Uterus (tissue), 3 donors: ENCODE measurements at regions not wholly inside any gene's neighbourhood (a gene's known extent, or its start where the extent isn't known, plus 50 kb on each side); places are given as distances from the start of the nearest gene placed in this dataset.
A peak's percentile ranks its signal among the peaks of the same experiment; 100 is the strongest.

ENCODE experiments used
- DNase-seq, 2 donors: peaks; one replicate each; pipeline ENCODE4 v3.0.0-alpha.2; 2019 to 2020
- H3K27ac ChIP-seq, 2 donors: fragments of 200-600 bp; sonication (generic); 1 replicate in 1 of 2; 2 replicates in 1 of 2; pipeline ENCODE4 v1.5.1; 2016 to 2018
- H3K27me3 ChIP-seq, 2 donors: fragments of 200-600 bp; sonication (generic); one replicate each; pipeline ENCODE4 v1.5.1; 2018 to 2019; ENCODE audit warnings: control low read depth in 1 of 2
- H3K36me3 ChIP-seq, 2 donors: fragments of 200-600 bp; sonication (generic); one replicate each; pipeline ENCODE4 v1.5.1; 2019; ENCODE audit warnings: control low read depth in 1 of 2
- H3K4me1 ChIP-seq, 2 donors: fragments of 200-600 bp; sonication (generic); one replicate each; pipeline ENCODE4 v1.5.1; 2018 to 2019; ENCODE audit warnings: control low read depth in 1 of 2
- H3K4me3 ChIP-seq, 2 donors: fragments of 200-600 bp; sonication (generic); 1 replicate in 1 of 2; 2 replicates in 1 of 2; pipeline ENCODE4 v1.5.1; 2018 to 2019; ENCODE audit warnings: mild to moderate bottlenecking in 1 of 2
- H3K9me3 ChIP-seq, 2 donors: fragments of 200-600 bp; sonication (generic); one replicate each; pipeline ENCODE4 v1.5.1; 2019; ENCODE audit warnings: control low read depth in 1 of 2
- POLR2A ChIP-seq, 2 donors: fragments of 450-650 bp; IDR thresholded peaks; one replicate each; pipeline ENCODE4 v1.6.1; 2016; ENCODE audit warnings: antibody characterized with exemption in 2 of 2, mild to moderate bottlenecking in 1 of 2, moderate library complexity in 1 of 2
- intact Hi-C: fragments of 100-400 bp; cut with DNase I; formaldehyde crosslinking; loops from one replicate; pipeline ENCODE4 v1.15.1; 2023; ENCODE audit warnings: low total_unique reads
- TF ChIP-seq, protein P1 (sequence below), 4 experiments: fragments of 200-600 bp in 2 of 4; fragments of 450-650 bp in 2 of 4; sonication (generic) in 2 of 4; IDR thresholded peaks; one replicate each; pipeline ENCODE4 v1.5.1; 2016 to 2019; ENCODE audit warnings: antibody characterized with exemption in 4 of 4, mild to moderate bottlenecking in 2 of 4, moderate library complexity in 1 of 4
- donor health status: DM: yes; HTN: yes; CAD: no.

GRCh38 chr13:50636007-50636704 lies 207.3 kb downstream of the DLEU7 start:
- intact Hi-C loops, result no loop called here

DNA sequence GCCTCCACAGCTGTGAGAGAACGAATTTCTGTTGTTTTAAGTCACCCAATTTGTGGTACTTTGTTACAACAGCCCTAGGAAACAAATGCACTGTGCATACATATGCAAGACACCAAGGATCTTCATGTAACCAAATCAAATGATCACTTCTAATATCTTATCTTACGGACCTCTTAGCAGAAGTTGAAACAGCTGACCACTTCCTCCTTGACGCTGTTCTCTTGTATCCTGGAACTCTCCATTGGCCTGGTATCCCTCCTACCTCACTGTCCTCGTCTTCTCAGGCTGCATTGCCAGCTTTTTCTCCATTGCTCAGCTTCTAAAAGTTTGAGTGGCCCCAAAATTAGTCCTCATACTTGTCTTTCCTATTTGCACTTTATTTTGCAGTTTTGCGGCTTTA lies 200.4 kb downstream of the DLEU7 start:
- H3K27me3 ChIP-seq, result no peaks in the 10 kb centered on the region
- H3K9me3 ChIP-seq, result no peaks in the 10 kb centered on the region
- H3K4me3 ChIP-seq, result no peak overlapping the region
- intact Hi-C loops, result no loop called here
- no peak for TF ChIP-seq POLR2A (IDR thresholded peaks at IDR 0.05)
- TF ChIP-seq, protein P1, sequence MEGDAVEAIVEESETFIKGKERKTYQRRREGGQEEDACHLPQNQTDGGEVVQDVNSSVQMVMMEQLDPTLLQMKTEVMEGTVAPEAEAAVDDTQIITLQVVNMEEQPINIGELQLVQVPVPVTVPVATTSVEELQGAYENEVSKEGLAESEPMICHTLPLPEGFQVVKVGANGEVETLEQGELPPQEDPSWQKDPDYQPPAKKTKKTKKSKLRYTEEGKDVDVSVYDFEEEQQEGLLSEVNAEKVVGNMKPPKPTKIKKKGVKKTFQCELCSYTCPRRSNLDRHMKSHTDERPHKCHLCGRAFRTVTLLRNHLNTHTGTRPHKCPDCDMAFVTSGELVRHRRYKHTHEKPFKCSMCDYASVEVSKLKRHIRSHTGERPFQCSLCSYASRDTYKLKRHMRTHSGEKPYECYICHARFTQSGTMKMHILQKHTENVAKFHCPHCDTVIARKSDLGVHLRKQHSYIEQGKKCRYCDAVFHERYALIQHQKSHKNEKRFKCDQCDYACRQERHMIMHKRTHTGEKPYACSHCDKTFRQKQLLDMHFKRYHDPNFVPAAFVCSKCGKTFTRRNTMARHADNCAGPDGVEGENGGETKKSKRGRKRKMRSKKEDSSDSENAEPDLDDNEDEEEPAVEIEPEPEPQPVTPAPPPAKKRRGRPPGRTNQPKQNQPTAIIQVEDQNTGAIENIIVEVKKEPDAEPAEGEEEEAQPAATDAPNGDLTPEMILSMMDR (IDR thresholded peaks at IDR 0.05), result no peak
- H3K4me1 ChIP-seq, result no peaks in the 10 kb centered on the region
- DNase-seq, result no peak
- no peaks in the 10 kb centered on the region for H3K36me3 ChIP-seq
- H3K27ac ChIP-seq, result no peak overlapping the region

More at GRCh38 chr13:50636007-50636704, 207.3 kb downstream of the DLEU7 start:
- Histone ChIP-seq H3K27ac (peak overlapping the region in 1 of 2 donors; percentile 64), H3K4me3 (no peak overlapping the region), H3K4me1 (no peaks in the 10 kb centered on the region), H3K9me3 (no peaks in the 10 kb centered on the region), H3K36me3 (no peaks in the 10 kb centered on the region), H3K27me3 (no peaks in the 10 kb centered on the region)
- TF ChIP-seq POLR2A (IDR thresholded peaks at IDR 0.05), result no peak
- TF ChIP-seq, protein P1 (IDR thresholded peaks at IDR 0.05), result no peak
- DNase-seq, result peak in 1 of 2 donors; percentile 18

DNA sequence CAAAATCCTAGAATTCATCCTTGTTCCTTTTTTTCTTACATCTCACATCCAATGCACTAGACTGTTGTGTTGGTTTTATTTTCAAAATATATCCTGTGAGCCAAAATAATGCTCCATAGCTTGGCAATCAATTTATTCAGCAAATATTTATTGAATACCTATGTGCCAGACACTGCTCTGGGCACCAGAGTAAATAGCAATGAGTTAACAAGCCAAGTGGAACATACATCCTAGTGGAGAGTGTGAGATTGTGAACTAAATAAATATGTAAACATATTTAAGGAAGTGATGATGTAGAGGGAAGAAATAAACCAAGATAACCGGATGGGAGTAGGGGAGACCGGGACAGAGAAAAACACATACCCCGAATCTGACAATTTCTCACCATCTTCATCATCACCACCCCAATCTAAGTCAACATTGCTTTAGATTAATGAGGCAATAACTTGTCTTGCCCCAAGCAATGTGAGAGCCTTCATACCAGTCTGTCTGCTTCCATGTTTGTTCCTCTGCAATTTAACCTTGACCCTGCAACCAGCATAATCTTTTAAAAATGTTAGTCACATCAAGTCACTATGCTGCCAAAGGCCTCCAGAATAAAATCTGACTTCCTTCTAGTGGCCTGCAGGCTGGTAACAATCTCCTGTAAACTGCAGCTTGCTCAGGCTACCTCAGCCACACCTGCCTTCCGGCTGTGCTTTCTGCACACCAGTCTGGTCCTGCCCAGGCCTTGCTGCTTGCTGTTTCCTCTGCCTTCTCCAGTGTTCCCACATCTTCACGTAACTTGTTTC lies 199.2 kb downstream of the DLEU7 start:
- Histone ChIP-seq H3K4me1 (no peaks in the 10 kb centered on the region), H3K27ac (no peak overlapping the region), H3K9me3 (no peaks in the 10 kb centered on the region), H3K4me3 (no peak overlapping the region), H3K27me3 (no peaks in the 10 kb centered on the region), H3K36me3 (no peaks in the 10 kb centered on the region)
- TF ChIP-seq POLR2A (IDR thresholded peaks at IDR 0.05), result no peak
- TF ChIP-seq, protein P1 (IDR thresholded peaks at IDR 0.05), result no peak
- DNase-seq, result no peak
- intact Hi-C loops, result no loop called here

GRCh38 chr13:50645092-50645491 lies 198.4 kb downstream of the DLEU7 start:
- H3K27me3 ChIP-seq, result no peaks in the 10 kb centered on the region
- H3K4me1 ChIP-seq, result no peaks in the 10 kb centered on the region
- intact Hi-C loops, result no loop called here
- no peak for DNase-seq
- H3K4me3 ChIP-seq, result no peak overlapping the region
- no peaks in the 10 kb centered on the region for H3K9me3 ChIP-seq
- TF ChIP-seq, protein P1 (IDR thresholded peaks at IDR 0.05), result no peak
- TF ChIP-seq POLR2A (IDR thresholded peaks at IDR 0.05), result no peak
- no peaks in the 10 kb centered on the region for H3K36me3 ChIP-seq
- H3K27ac ChIP-seq, result no peak overlapping the region

DNA sequence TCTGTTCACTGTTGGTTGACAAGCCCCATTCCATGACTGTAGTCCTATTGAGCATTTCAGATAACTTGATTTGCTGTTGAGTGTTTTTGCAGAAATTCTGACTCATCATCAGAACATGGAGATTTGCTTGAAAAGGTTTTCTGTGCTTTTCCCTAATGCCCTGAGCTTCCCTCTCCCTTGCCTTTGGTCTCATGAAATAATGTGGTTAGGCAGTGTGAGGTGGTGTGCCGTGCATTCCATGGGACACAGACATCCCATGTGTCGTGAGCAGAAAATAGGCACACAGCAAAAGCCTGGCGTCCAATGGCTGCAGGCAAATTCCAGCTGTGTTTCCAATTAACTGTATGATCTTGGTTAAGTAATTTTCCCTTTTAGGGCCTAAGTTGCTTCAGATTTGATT lies 197.4 kb downstream of the DLEU7 start:
- Histone ChIP-seq H3K9me3 (no peaks in the 10 kb centered on the region), H3K4me1 (no peaks in the 10 kb centered on the region), H3K27ac (no peak overlapping the region), H3K4me3 (no peak overlapping the region), H3K27me3 (no peaks in the 10 kb centered on the region), H3K36me3 (no peaks in the 10 kb centered on the region)
- no peak for TF ChIP-seq POLR2A (IDR thresholded peaks at IDR 0.05)
- TF ChIP-seq, protein P1 (IDR thresholded peaks at IDR 0.05), result no peak
- intact Hi-C loops, result no loop called here
- no peak for DNase-seq
